ENCODE measurements at regions not wholly inside any gene's neighbourhood (a gene's known extent, or its start where the extent isn't known, plus 50 kb on each side); places are given as distances from the start of the nearest gene placed in this dataset.

GRCh38 chrX:69018416-69019072 lies 146.7 kb downstream of the PJA1 start:
- H3K4me3 ChIP-seq (ENCODE audit: low read depth in 1 of 3, low read length in 3 of 3): no peak overlapping the region
- H3K9ac ChIP-seq (ENCODE audit: low read depth in 1 of 2, low read length in 2 of 2): no peak overlapping the region
- no peaks in the 10 kb centered on the region for H3K9me3 ChIP-seq (ENCODE audit: control insufficient read depth in 4 of 4, low read length in 3 of 4)
- TF ChIP-seq, protein P1, sequence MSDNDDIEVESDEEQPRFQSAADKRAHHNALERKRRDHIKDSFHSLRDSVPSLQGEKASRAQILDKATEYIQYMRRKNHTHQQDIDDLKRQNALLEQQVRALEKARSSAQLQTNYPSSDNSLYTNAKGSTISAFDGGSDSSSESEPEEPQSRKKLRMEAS (IDR thresholded peaks at IDR 0.05): no peak
- TF ChIP-seq RAD21 (IDR thresholded peaks at IDR 0.05) (peak in 1 of 2 donors; percentile 11), NR2F2 (IDR thresholded peaks at IDR 0.05) (peak; percentile 77)
- 56% methylated on average over 8 of the region's 8 CpGs for WGBS
- H3K4me1 ChIP-seq (ENCODE audit: control insufficient read depth in 4 of 4, insufficient read depth in 4 of 4, low read length in 3 of 4): no peaks in the 10 kb centered on the region
- no peak for DNase-seq (ENCODE audit: low spot score)
- no peak overlapping the region for H3K27ac ChIP-seq (ENCODE audit: low read depth in 1 of 2, low read length in 2 of 2)
- no peaks in the 10 kb centered on the region for H3K27me3 ChIP-seq (ENCODE audit: control insufficient read depth in 4 of 4, insufficient read depth in 4 of 4, low read length in 3 of 4)
- no peaks in the 10 kb centered on the region for H3K36me3 ChIP-seq (ENCODE audit: control insufficient read depth in 4 of 4, insufficient read depth in 3 of 4, low read depth in 1 of 4, low read length in 3 of 4)

- no peak overlapping the region for H3K27ac ChIP-seq (ENCODE audit: low read depth in 1 of 2, low read length in 2 of 2)
- no peak overlapping the region for H3K9ac ChIP-seq (ENCODE audit: low read depth in 1 of 2, low read length in 2 of 2)
- WGBS: 84% methylated on average over 11 of the region's 11 CpGs
- no peaks in the 10 kb centered on the region for H3K36me3 ChIP-seq (ENCODE audit: control insufficient read depth in 4 of 4, insufficient read depth in 3 of 4, low read depth in 1 of 4, low read length in 3 of 4)
- H3K9me3 ChIP-seq (ENCODE audit: control insufficient read depth in 4 of 4, low read length in 3 of 4): no peaks in the 10 kb centered on the region
- H3K4me1 ChIP-seq (ENCODE audit: control insufficient read depth in 4 of 4, insufficient read depth in 4 of 4, low read length in 3 of 4): no peaks in the 10 kb centered on the region
- H3K4me3 ChIP-seq (ENCODE audit: low read depth in 1 of 3, low read length in 3 of 3): no peak overlapping the region
- no peaks in the 10 kb centered on the region for H3K27me3 ChIP-seq (ENCODE audit: control insufficient read depth in 4 of 4, insufficient read depth in 4 of 4, low read length in 3 of 4)
- DNase-seq (ENCODE audit: low spot score): no peak
- TF ChIP-seq ATF3 (IDR thresholded peaks at IDR 0.05): no peak
- no peak for TF ChIP-seq GABPA (IDR thresholded peaks at IDR 0.05 in 1 of 2, conservative IDR thresholded peaks at IDR 0.05 in 1 of 2)
- TF ChIP-seq, protein P2, sequence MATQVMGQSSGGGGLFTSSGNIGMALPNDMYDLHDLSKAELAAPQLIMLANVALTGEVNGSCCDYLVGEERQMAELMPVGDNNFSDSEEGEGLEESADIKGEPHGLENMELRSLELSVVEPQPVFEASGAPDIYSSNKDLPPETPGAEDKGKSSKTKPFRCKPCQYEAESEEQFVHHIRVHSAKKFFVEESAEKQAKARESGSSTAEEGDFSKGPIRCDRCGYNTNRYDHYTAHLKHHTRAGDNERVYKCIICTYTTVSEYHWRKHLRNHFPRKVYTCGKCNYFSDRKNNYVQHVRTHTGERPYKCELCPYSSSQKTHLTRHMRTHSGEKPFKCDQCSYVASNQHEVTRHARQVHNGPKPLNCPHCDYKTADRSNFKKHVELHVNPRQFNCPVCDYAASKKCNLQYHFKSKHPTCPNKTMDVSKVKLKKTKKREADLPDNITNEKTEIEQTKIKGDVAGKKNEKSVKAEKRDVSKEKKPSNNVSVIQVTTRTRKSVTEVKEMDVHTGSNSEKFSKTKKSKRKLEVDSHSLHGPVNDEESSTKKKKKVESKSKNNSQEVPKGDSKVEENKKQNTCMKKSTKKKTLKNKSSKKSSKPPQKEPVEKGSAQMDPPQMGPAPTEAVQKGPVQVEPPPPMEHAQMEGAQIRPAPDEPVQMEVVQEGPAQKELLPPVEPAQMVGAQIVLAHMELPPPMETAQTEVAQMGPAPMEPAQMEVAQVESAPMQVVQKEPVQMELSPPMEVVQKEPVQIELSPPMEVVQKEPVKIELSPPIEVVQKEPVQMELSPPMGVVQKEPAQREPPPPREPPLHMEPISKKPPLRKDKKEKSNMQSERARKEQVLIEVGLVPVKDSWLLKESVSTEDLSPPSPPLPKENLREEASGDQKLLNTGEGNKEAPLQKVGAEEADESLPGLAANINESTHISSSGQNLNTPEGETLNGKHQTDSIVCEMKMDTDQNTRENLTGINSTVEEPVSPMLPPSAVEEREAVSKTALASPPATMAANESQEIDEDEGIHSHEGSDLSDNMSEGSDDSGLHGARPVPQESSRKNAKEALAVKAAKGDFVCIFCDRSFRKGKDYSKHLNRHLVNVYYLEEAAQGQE (IDR thresholded peaks at IDR 0.05): no peak
- no peak for TF ChIP-seq FOXA2 (IDR thresholded peaks at IDR 0.05)
- peak; percentile 42 for TF ChIP-seq NR2F2 (IDR thresholded peaks at IDR 0.05)
These were observed 148.8 kb downstream of the PJA1 start for GRCh38 chrX:69016293-69016941.

DNA sequence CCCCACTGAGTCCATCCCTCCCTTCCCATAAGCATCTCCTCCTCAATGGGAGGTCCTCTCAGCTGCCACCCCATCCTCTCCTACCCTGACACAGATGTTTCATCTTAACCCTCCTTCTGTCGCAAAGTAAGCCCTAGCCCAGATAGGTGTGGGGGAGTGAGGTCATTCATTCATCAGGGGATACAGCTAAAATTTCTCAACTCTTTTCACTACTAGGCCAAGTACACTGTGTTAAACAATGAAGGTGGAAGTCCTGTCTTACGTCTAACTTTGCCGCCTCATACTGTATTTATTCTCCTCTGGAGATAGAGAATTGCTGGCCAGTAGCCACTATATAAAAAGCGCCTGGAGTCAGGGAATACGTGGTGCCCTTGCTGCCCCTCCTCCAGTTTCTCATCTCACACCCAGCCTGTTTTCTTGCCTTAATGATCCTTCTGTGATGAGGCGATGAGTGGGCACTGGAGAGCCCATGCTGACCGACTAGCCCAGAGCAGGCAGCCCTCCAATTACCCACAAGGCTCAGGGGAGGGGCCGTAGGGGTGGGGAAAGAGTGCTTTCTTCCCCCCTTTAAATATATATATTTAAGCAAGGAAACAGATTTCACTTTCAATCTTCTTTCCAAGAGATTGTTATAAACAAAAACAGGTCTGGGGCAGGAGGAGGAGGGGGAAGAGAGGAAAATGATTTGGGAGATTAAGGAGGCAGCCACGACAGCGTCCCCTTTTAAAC lies 149.5 kb downstream of the PJA1 start:
- no peak for DNase-seq (ENCODE audit: low spot score)
- Histone ChIP-seq H3K36me3 (ENCODE audit: control insufficient read depth in 4 of 4, insufficient read depth in 3 of 4, low read depth in 1 of 4, low read length in 3 of 4) (no peaks in the 10 kb centered on the region), H3K27ac (ENCODE audit: low read depth in 1 of 2, low read length in 2 of 2) (no peak overlapping the region), H3K4me3 (ENCODE audit: low read depth in 1 of 3, low read length in 3 of 3) (no peak overlapping the region), H3K27me3 (ENCODE audit: control insufficient read depth in 4 of 4, insufficient read depth in 4 of 4, low read length in 3 of 4) (no peaks in the 10 kb centered on the region), H3K4me1 (ENCODE audit: control insufficient read depth in 4 of 4, insufficient read depth in 4 of 4, low read length in 3 of 4) (no peaks in the 10 kb centered on the region), H3K9me3 (ENCODE audit: control insufficient read depth in 4 of 4, low read length in 3 of 4) (no peaks in the 10 kb centered on the region), H3K9ac (ENCODE audit: low read depth in 1 of 2, low read length in 2 of 2) (no peak overlapping the region)
- 81% methylated on average over 10 of the region's 10 CpGs for WGBS
- TF ChIP-seq, protein P2 (IDR thresholded peaks at IDR 0.05): no peak
- TF ChIP-seq, protein P3, sequence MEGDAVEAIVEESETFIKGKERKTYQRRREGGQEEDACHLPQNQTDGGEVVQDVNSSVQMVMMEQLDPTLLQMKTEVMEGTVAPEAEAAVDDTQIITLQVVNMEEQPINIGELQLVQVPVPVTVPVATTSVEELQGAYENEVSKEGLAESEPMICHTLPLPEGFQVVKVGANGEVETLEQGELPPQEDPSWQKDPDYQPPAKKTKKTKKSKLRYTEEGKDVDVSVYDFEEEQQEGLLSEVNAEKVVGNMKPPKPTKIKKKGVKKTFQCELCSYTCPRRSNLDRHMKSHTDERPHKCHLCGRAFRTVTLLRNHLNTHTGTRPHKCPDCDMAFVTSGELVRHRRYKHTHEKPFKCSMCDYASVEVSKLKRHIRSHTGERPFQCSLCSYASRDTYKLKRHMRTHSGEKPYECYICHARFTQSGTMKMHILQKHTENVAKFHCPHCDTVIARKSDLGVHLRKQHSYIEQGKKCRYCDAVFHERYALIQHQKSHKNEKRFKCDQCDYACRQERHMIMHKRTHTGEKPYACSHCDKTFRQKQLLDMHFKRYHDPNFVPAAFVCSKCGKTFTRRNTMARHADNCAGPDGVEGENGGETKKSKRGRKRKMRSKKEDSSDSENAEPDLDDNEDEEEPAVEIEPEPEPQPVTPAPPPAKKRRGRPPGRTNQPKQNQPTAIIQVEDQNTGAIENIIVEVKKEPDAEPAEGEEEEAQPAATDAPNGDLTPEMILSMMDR (IDR thresholded peaks at IDR 0.05; ENCODE audit: low read depth, low read length, missing input control): no peak

Data from liver (tissue), 8 donors.